Activated CD8-positive, alpha-beta memory T cell treated with anti-CD3 and anti-CD28 coated beads for 36 hours (primary cell): ENCODE measurements at regions not wholly inside any gene's neighbourhood (a gene's known extent, or its start where the extent isn't known, plus 50 kb on each side); places are given as distances from the start of the nearest gene placed in this dataset.

Experiments used
- CTCF ChIA-PET: fragments of 350-600 bp; sonication (Branson Sonifier 250); formaldehyde crosslinking; loops from one replicate; lab custom pipeline; 2021; ENCODE audit warnings: antibody characterized with exemption; lab: Charles Lee
- POLR2A ChIA-PET: fragments of 350-600 bp; sonication (Branson Sonifier 250); formaldehyde crosslinking; loops from one replicate; lab custom pipeline; 2021; ENCODE audit warnings: antibody characterized with exemption; lab: Charles Lee

GRCh38 chr15:97718509-97718908, 242.0 kb upstream of the ARRDC4 start:
- CTCF ChIA-PET: no interaction called here
- POLR2A ChIA-PET: no interaction called here

GRCh38 chr15:97728791-97729190, 231.7 kb upstream of the ARRDC4 start:
- CTCF ChIA-PET: no interaction called here

GRCh38 chr15:97729270-97729669, 231.2 kb upstream of the ARRDC4 start:
- CTCF ChIA-PET: no interaction called here
- POLR2A ChIA-PET: no interaction called here

More at GRCh38 chr15:97728791-97729190, 231.7 kb upstream of the ARRDC4 start:
- POLR2A ChIA-PET: no interaction called here

- POLR2A ChIA-PET: no interaction called here
- CTCF ChIA-PET: no interaction called here
These were observed 230.2 kb upstream of the ARRDC4 start for GRCh38 chr15:97730315-97730714.

- ChIA-PET CTCF (no interaction called here), POLR2A (no interaction called here)
These were observed 228.6 kb upstream of the ARRDC4 start for GRCh38 chr15:97731859-97732258.

DNA sequence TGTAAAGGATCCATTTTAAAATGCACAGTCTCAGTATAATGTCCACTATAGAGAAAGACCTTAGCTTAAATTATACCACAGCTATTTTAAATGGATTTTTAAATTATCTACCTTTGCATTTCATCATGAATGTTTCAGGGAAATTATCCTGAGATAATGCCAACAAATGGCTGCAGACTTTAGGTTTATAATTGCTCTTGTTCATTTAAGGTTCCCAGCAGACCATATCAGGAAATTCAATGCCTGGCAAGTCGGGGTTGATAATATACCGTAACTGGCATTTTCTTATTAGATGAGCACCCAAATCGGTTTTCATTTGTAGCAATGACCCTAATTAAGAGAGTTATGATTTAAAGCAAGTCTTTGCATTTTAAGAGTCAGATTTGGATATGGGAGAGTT, 227.1 kb upstream of the ARRDC4 start:
- CTCF ChIA-PET: no interaction called here
- POLR2A ChIA-PET: no interaction called here

- ChIA-PET POLR2A (no interaction called here), CTCF (no interaction called here)
These were observed 223.8 kb upstream of the ARRDC4 start for GRCh38 chr15:97736748-97737147.

DNA sequence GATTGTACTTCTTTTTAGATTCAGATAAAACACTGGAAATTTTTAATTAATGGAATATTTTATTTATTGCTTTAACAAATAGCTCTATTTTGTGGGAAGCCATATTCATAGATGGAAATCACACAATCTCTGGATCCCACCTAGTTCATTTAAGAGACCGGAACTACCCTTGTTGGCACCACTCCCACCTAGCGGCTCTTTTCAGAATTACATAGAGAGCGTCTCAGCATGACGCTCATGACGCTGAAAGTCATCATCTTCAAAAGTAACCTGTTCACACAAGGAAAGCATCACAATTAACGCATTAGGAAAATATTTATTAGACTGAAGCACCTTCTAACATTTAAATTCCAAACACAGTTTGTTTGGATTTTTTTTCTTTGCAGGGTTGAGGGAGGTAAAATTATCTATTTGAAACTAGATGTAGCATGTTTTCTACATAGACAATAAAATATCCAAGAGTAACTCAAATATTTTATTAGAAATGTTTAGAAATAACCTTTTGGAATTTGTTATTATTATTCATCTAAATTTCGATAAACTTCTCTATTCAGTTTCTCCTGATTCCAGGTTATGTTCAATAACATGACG, 214.9 kb upstream of the ARRDC4 start:
- POLR2A ChIA-PET: no interaction called here
- CTCF ChIA-PET: no interaction called here

- ChIA-PET POLR2A (no interaction called here), CTCF (no interaction called here)
These were observed 213.2 kb upstream of the ARRDC4 start for GRCh38 chr15:97747342-97747741.

GRCh38 chr15:97748576-97748975, 211.9 kb upstream of the ARRDC4 start:
- ChIA-PET CTCF (no interaction called here), POLR2A (no interaction called here)

DNA sequence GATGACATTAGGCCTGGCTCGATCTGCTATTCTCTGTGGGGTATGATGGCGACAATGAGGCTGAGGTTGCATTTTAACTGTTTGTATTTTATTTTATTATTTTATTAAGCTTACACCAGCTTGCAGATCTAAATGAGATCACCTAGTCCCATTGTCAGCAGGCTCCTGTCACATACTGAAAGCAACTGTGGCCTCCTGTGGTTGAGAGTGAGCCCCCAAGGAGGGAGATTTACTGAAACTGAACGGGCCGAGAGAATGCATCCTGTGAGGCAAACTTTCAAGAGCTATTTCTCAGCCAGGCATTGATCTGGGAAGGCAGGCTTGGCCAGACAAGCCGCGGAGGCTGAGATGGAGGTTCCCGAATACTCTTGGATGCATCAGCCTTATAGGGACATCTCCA, 210.4 kb upstream of the ARRDC4 start:
- CTCF ChIA-PET: no interaction called here
- POLR2A ChIA-PET: no interaction called here

DNA sequence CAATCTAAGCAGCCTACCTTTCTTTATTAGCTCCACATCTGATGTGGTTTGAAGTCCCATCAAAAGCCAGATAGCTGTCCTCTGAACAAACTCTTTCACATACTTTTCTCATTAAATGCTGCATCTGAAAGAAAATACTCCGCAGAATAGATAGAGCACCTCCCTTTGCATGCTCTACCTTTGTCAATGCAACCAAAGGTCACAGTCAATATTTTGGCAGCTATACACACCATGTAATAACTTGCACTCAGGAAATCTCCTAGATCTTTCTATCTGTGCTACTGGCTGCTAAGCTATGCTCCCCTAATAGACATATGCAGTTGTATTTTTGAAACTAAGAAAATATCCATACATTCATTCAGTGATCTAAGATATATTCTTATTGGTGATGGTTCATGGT, 204.8 kb upstream of the ARRDC4 start:
- POLR2A ChIA-PET: no interaction called here
- CTCF ChIA-PET: interaction anchor here (0.6 kb wide), 1 partner anchor 862 kb away, joined by 3 read pairs; no protein-coding TSS in a partner anchor

GRCh38 chr15:97759363-97759762, 201.1 kb upstream of the ARRDC4 start:
- POLR2A ChIA-PET: no interaction called here
- CTCF ChIA-PET: no interaction called here

DNA sequence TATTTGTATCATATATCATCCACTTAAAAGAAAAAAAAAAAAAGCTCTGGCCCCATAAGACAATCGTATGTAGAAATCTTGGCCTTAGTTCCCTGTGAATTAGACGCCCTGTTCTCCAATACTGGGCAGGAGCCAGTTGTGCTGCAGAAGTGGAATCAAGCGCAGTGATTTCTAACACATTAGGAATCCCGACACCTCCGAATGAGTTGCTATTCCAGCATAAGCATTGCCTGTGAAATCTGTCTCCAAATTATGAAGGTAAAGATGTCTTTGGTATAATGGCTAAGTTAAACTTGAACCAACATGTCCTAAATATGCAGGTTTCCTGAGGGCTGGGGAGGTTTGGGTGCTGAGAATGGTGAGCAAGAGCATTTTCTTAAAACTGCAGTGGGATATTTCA, 199.4 kb upstream of the ARRDC4 start:
- ChIA-PET POLR2A (no interaction called here), CTCF (no interaction called here)

DNA sequence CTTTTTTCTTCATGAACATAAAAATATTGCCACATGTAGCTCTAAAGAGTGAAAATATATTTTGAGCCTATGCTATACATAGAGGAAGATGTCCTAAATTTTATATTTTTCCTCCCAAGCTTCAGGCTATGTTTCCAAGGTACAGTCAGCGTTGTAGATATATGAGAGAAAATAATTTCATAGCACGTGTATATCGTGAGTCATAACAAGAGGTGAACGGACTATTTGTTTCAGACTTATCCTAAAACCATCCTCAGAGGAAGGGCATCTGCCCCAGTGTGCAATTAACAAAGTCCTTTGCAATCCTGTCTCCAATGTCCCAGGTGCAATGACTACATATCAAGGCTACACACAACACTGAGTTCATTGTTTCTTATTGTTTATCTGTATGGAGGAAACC, 177.3 kb upstream of the ARRDC4 start:
- ChIA-PET POLR2A (no interaction called here), CTCF (no interaction called here)

- POLR2A ChIA-PET: no interaction called here
- CTCF ChIA-PET: no interaction called here
These were observed 173.8 kb upstream of the ARRDC4 start for GRCh38 chr15:97786741-97787140.

- ChIA-PET POLR2A (no interaction called here), CTCF (no interaction called here)
These were observed 170.3 kb upstream of the ARRDC4 start for GRCh38 chr15:97790180-97790579.

GRCh38 chr15:97791824-97792792, 168.4 kb upstream of the ARRDC4 start:
- POLR2A ChIA-PET: no interaction called here
- CTCF ChIA-PET: no interaction called here

- ChIA-PET POLR2A (no interaction called here), CTCF (no interaction called here)
These were observed 155.6 kb upstream of the ARRDC4 start for GRCh38 chr15:97804950-97805349.

GRCh38 chr15:97806766-97807165, 153.7 kb upstream of the ARRDC4 start:
- CTCF ChIA-PET: no interaction called here
- POLR2A ChIA-PET: no interaction called here

- ChIA-PET CTCF (no interaction called here), POLR2A (no interaction called here)
These were observed 144.7 kb upstream of the ARRDC4 start for GRCh38 chr15:97815835-97816234.
